ENCODE measurements at regions not wholly inside any gene's neighbourhood (a gene's known extent, or its start where the extent isn't known, plus 50 kb on each side); places are given as distances from the start of the nearest gene placed in this dataset.

GRCh38 chr12:118553856-118554504 is 177.6 kb downstream of the SUDS3 start:
- no peak overlapping the region for H3K4me3 ChIP-seq (replicated peaks in 1 of 3; ENCODE audit: insufficient read depth in 1 of 3, low read depth in 2 of 3, low read length in 3 of 3)
- FAIRE-seq (no peak), DNase-seq (ENCODE audit: low spot score) (no peak), ATAC-seq (no peak)
- H3K9me3 ChIP-seq (ENCODE audit: low read length), result no peaks in the 10 kb centered on the region
- H3K27me3 ChIP-seq (ENCODE audit: control insufficient read depth in 1 of 2, insufficient read depth in 2 of 2, low read length in 2 of 2), result no peaks in the 10 kb centered on the region
- 22% methylated on average over 4 of the region's 5 CpGs for WGBS (ENCODE audit: low lambda C conversion rate)
- no peaks in the 10 kb centered on the region for H3K4me1 ChIP-seq (ENCODE audit: insufficient read depth, low read length)
- ChIA-PET POLR2A (no interaction called here), CTCF (ENCODE audit: low intra/inter-chr PET ratio, low total read pairs) (no interaction called here)
- no peak overlapping the region for H3K27ac ChIP-seq (ENCODE audit: extremely low read length, insufficient read depth, low read length)
- no peaks in the 10 kb centered on the region for H3K79me2 ChIP-seq (ENCODE audit: insufficient read depth, low read length)
- in situ Hi-C loops (cut with HindIII; ENCODE audit: extremely low pct_ligation_motif_present, low pct_unique_long_range_greater_than_20kb), result no loop called here
- H3K4me2 ChIP-seq (ENCODE audit: low read depth, low read length), result no peak overlapping the region
- no peaks in the 10 kb centered on the region for H4K20me1 ChIP-seq (ENCODE audit: insufficient read depth, low read length)
- H3K9ac ChIP-seq (ENCODE audit: insufficient read depth, low read depth, low read length), result no peak overlapping the region
- no TSS peak for BruUV-seq (replicated peaks)
- no peak overlapping the region for H2AFZ ChIP-seq (ENCODE audit: low read length)
- intact Hi-C loops (cut with micrococcal nuclease; ENCODE audit: unreplicated experiment), result no loop called here
- no peaks in the 10 kb centered on the region for H3K36me3 ChIP-seq (replicated peaks in 1 of 2; ENCODE audit: control insufficient read depth in 1 of 2, insufficient read depth in 2 of 2, low read length in 2 of 2)
- TF ChIP-seq ZNF646 (CRISPR knock-in tag; IDR thresholded peaks at IDR 0.05), result no peak
- no peak for TF ChIP-seq NRL (CRISPR knock-in tag; IDR thresholded peaks at IDR 0.05; ENCODE audit: borderline replicate concordance)
- TF ChIP-seq CREB3 (CRISPR knock-in tag; IDR thresholded peaks at IDR 0.05), result no peak
- TF ChIP-seq ZNF614 (CRISPR knock-in tag; IDR thresholded peaks at IDR 0.05; ENCODE audit: borderline replicate concordance), result no peak
- TF ChIP-seq MAX (IDR thresholded peaks at IDR 0.05), result no peak
- TF ChIP-seq ZMYM3 (CRISPR knock-in tag; IDR thresholded peaks at IDR 0.05), result no peak
- no peak for TF ChIP-seq ZSCAN12 (CRISPR knock-in tag; IDR thresholded peaks at IDR 0.05)
- TF ChIP-seq TIGD3 (CRISPR knock-in tag; IDR thresholded peaks at IDR 0.05; ENCODE audit: borderline replicate concordance), result no peak
- no peak for TF ChIP-seq SMAD3 (CRISPR knock-in tag; IDR thresholded peaks at IDR 0.05)
- TF ChIP-seq NKX3-1 (CRISPR knock-in tag; IDR thresholded peaks at IDR 0.05), result no peak
- no peak for TF ChIP-seq THAP8 (CRISPR knock-in tag; IDR thresholded peaks at IDR 0.05; ENCODE audit: borderline replicate concordance)
- TF ChIP-seq EHMT2 (IDR thresholded peaks at IDR 0.05; ENCODE audit: borderline replicate concordance, low read depth, low read length), result no peak
- no peak for TF ChIP-seq ZNF557 (CRISPR knock-in tag; IDR thresholded peaks at IDR 0.05)
